ENCODE measurements at regions not wholly inside any gene's neighbourhood (a gene's known extent, or its start where the extent isn't known, plus 50 kb on each side); places are given as distances from the start of the nearest gene placed in this dataset.

GRCh38 chr1:79373481-79374125 is 367.1 kb upstream of the ADGRL4 start:
- Histone ChIP-seq H3K9me3 (ENCODE audit: control insufficient read depth in 4 of 4, low read length in 3 of 4) (no peaks in the 10 kb centered on the region), H3K36me3 (ENCODE audit: control insufficient read depth in 4 of 4, insufficient read depth in 3 of 4, low read depth in 1 of 4, low read length in 3 of 4) (no peaks in the 10 kb centered on the region), H3K27me3 (ENCODE audit: control insufficient read depth in 4 of 4, insufficient read depth in 4 of 4, low read length in 3 of 4) (no peaks in the 10 kb centered on the region), H3K27ac (ENCODE audit: low read depth in 1 of 2, low read length in 2 of 2) (no peak overlapping the region), H3K4me3 (ENCODE audit: low read depth in 1 of 3, low read length in 3 of 3) (no peak overlapping the region), H3K4me1 (ENCODE audit: control insufficient read depth in 4 of 4, insufficient read depth in 4 of 4, low read length in 3 of 4) (peaks cover 0 to 5% (median 0%) of the 10 kb centered on the region in 4 donors), H3K9ac (ENCODE audit: low read depth in 1 of 2, low read length in 2 of 2) (no peak overlapping the region)
- 35% methylated on average over 2 of the region's 2 CpGs for WGBS
- DNase-seq (ENCODE audit: low spot score) = no peak
- TF ChIP-seq GABPA (IDR thresholded peaks at IDR 0.05 in 1 of 2, conservative IDR thresholded peaks at IDR 0.05 in 1 of 2) = no peak
- TF ChIP-seq, protein P1, sequence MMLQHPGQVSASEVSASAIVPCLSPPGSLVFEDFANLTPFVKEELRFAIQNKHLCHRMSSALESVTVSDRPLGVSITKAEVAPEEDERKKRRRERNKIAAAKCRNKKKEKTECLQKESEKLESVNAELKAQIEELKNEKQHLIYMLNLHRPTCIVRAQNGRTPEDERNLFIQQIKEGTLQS (IDR thresholded peaks at IDR 0.05) = no peak
- no peak for TF ChIP-seq HNF4A (conservative IDR thresholded peaks at IDR 0.05)
- TF ChIP-seq TAF1 (conservative IDR thresholded peaks at IDR 0.05) = no peak
- no peak for TF ChIP-seq FOXA2 (IDR thresholded peaks at IDR 0.05)
- TF ChIP-seq, protein P2, sequence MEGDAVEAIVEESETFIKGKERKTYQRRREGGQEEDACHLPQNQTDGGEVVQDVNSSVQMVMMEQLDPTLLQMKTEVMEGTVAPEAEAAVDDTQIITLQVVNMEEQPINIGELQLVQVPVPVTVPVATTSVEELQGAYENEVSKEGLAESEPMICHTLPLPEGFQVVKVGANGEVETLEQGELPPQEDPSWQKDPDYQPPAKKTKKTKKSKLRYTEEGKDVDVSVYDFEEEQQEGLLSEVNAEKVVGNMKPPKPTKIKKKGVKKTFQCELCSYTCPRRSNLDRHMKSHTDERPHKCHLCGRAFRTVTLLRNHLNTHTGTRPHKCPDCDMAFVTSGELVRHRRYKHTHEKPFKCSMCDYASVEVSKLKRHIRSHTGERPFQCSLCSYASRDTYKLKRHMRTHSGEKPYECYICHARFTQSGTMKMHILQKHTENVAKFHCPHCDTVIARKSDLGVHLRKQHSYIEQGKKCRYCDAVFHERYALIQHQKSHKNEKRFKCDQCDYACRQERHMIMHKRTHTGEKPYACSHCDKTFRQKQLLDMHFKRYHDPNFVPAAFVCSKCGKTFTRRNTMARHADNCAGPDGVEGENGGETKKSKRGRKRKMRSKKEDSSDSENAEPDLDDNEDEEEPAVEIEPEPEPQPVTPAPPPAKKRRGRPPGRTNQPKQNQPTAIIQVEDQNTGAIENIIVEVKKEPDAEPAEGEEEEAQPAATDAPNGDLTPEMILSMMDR (IDR thresholded peaks at IDR 0.05; ENCODE audit: low read depth, low read length, missing input control) = no peak
- TF ChIP-seq, protein P3, sequence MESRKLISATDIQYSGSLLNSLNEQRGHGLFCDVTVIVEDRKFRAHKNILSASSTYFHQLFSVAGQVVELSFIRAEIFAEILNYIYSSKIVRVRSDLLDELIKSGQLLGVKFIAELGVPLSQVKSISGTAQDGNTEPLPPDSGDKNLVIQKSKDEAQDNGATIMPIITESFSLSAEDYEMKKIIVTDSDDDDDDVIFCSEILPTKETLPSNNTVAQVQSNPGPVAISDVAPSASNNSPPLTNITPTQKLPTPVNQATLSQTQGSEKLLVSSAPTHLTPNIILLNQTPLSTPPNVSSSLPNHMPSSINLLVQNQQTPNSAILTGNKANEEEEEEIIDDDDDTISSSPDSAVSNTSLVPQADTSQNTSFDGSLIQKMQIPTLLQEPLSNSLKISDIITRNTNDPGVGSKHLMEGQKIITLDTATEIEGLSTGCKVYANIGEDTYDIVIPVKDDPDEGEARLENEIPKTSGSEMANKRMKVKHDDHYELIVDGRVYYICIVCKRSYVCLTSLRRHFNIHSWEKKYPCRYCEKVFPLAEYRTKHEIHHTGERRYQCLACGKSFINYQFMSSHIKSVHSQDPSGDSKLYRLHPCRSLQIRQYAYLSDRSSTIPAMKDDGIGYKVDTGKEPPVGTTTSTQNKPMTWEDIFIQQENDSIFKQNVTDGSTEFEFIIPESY (IDR thresholded peaks at IDR 0.05) = no peak
- no peak for TF ChIP-seq MAX (IDR thresholded peaks at IDR 0.05)
- TF ChIP-seq FOXA1 (IDR thresholded peaks at IDR 0.05) = no peak

GRCh38 chr1:79371802-79372201 is 365.3 kb upstream of the ADGRL4 start:
- H3K4me3 ChIP-seq (ENCODE audit: low read depth in 1 of 3, low read length in 3 of 3) = no peak overlapping the region
- TF ChIP-seq FOXA2 (IDR thresholded peaks at IDR 0.05) (no peak), YY1 (IDR thresholded peaks at IDR 0.05) (no peak), GABPA (IDR thresholded peaks at IDR 0.05 in 1 of 2, conservative IDR thresholded peaks at IDR 0.05 in 1 of 2) (no peak), JUND (IDR thresholded peaks at IDR 0.05) (no peak), TAF1 (conservative IDR thresholded peaks at IDR 0.05) (no peak), HNF4G (IDR thresholded peaks at IDR 0.05) (no peak), MAX (IDR thresholded peaks at IDR 0.05) (no peak)
- TF ChIP-seq, protein P1 (IDR thresholded peaks at IDR 0.05) = no peak
- H3K4me1 ChIP-seq (ENCODE audit: control insufficient read depth in 4 of 4, insufficient read depth in 4 of 4, low read length in 3 of 4) = peaks cover 0 to 5% (median 0%) of the 10 kb centered on the region in 4 donors
- no peaks in the 10 kb centered on the region for H3K36me3 ChIP-seq (ENCODE audit: control insufficient read depth in 4 of 4, insufficient read depth in 3 of 4, low read depth in 1 of 4, low read length in 3 of 4)
- 78% methylated on average over 1 of the region's 1 CpG for WGBS
- DNase-seq (ENCODE audit: low spot score) = no peak
- H3K27me3 ChIP-seq (ENCODE audit: control insufficient read depth in 4 of 4, insufficient read depth in 4 of 4, low read length in 3 of 4) = no peaks in the 10 kb centered on the region
- no peak overlapping the region for H3K9ac ChIP-seq (ENCODE audit: low read depth in 1 of 2, low read length in 2 of 2)
- no peaks in the 10 kb centered on the region for H3K9me3 ChIP-seq (ENCODE audit: control insufficient read depth in 4 of 4, low read length in 3 of 4)
- H3K27ac ChIP-seq (ENCODE audit: low read depth in 1 of 2, low read length in 2 of 2) = no peak overlapping the region

All from liver (tissue), 8 donors.